Upper lobe of right lung (tissue), 1 donor: ENCODE measurements at regions not wholly inside any gene's neighbourhood (a gene's known extent, or its start where the extent isn't known, plus 50 kb on each side); places are given as distances from the start of the nearest gene placed in this dataset.

Experiments used
- ATAC-seq: fragments of 200-7000 bp; cut with Tn5 transposase; one replicate; pipeline ENCODE4 v1.9.1; 2020; ENCODE audit warnings: mild to moderate bottlenecking, moderate library complexity
- DNase-seq: peaks from one replicate; pipeline ENCODE4 v3.0.0-alpha.2; 2020
- H3K27ac ChIP-seq: fragments of 200-600 bp; one replicate; pipeline ENCODE4 v1.8.0; 2022
- H3K27me3 ChIP-seq: fragments of 200-600 bp; one replicate; pipeline ENCODE4 v1.8.0; 2022; ENCODE audit warnings: mild to moderate bottlenecking
- H3K36me3 ChIP-seq: fragments of 200-600 bp; one replicate; pipeline ENCODE4 v1.8.0; 2022
- H3K4me1 ChIP-seq: fragments of 200-600 bp; one replicate; pipeline ENCODE4 v1.8.0; 2022
- H3K4me3 ChIP-seq: fragments of 200-600 bp; one replicate; pipeline ENCODE4 v1.8.0; 2022; ENCODE audit warnings: mild to moderate bottlenecking
- H3K9me3 ChIP-seq: fragments of 200-600 bp; one replicate; pipeline ENCODE4 v1.8.0; 2022
- CTCF ChIP-seq: fragments of 200-600 bp; IDR thresholded peaks from one replicate; pipeline ENCODE4 v1.8.0; 2022; ENCODE audit warnings: antibody characterized with exemption
- intact Hi-C: fragments of 100-400 bp; cut with DNase I; formaldehyde crosslinking; loops from one replicate; pipeline ENCODE4 v1.11.0; 2022
- donor health status: DM: no; HTN: yes; CAD: no; lungs with severe emphysema.

- intact Hi-C loops: no loop called here
- no peak overlapping the region for H3K27ac ChIP-seq
- TF ChIP-seq CTCF: no peak
- no peak overlapping the region for H3K4me3 ChIP-seq
- peaks cover 3% of the 10 kb centered on the region for H3K4me1 ChIP-seq
- DNase-seq (peak; percentile 72), ATAC-seq (peak; percentile 83)
- H3K9me3 ChIP-seq: no peaks in the 10 kb centered on the region
- H3K36me3 ChIP-seq: no peaks in the 10 kb centered on the region
- H3K27me3 ChIP-seq: no peaks in the 10 kb centered on the region
Measured at GRCh38 chr1:182120411-182121258, 59.1 kb upstream of the ZNF648 start.

GRCh38 chr1:182119631-182120030 is 58.1 kb upstream of the ZNF648 start:
- H3K36me3 ChIP-seq: no peaks in the 10 kb centered on the region
- no peak for DNase-seq
- no peaks in the 10 kb centered on the region for H3K9me3 ChIP-seq
- TF ChIP-seq CTCF: no peak
- H3K27me3 ChIP-seq: no peaks in the 10 kb centered on the region
- no peak overlapping the region for H3K4me3 ChIP-seq
- H3K27ac ChIP-seq: no peak overlapping the region
- ATAC-seq: no peak
- intact Hi-C loops: no loop called here
- peaks cover 3% of the 10 kb centered on the region for H3K4me1 ChIP-seq

GRCh38 chr1:182118851-182119250 is 57.3 kb upstream of the ZNF648 start:
- Histone ChIP-seq H3K9me3 (no peaks in the 10 kb centered on the region), H3K27me3 (no peaks in the 10 kb centered on the region), H3K27ac (no peak overlapping the region), H3K4me1 (peaks cover 3% of the 10 kb centered on the region), H3K36me3 (no peaks in the 10 kb centered on the region), H3K4me3 (no peak overlapping the region)
- TF ChIP-seq CTCF: no peak
- DNase-seq (no peak), ATAC-seq (peak; percentile 43)
- intact Hi-C loops: no loop called here

- TF ChIP-seq CTCF: no peak
- no peak overlapping the region for H3K27ac ChIP-seq
- no peak for DNase-seq
Measured at GRCh38 chr1:182114627-182115023, 53.1 kb upstream of the ZNF648 start.

GRCh38 chr1:182113879-182114626 is 52.5 kb upstream of the ZNF648 start:
- intact Hi-C loops: no loop called here
- Histone ChIP-seq H3K9me3 (no peaks in the 10 kb centered on the region), H3K4me1 (no peaks in the 10 kb centered on the region), H3K4me3 (no peak overlapping the region), H3K36me3 (no peaks in the 10 kb centered on the region), H3K27me3 (no peaks in the 10 kb centered on the region), H3K27ac (no peak overlapping the region)
- ATAC-seq (peak; percentile 50), DNase-seq (no peak)
- no peak for TF ChIP-seq CTCF

More at GRCh38 chr1:182114627-182115023, 53.1 kb upstream of the ZNF648 start:
- ATAC-seq: no peak
- H3K9me3 ChIP-seq: no peaks in the 10 kb centered on the region
- H3K4me3 ChIP-seq: no peak overlapping the region
- H3K4me1 ChIP-seq: no peaks in the 10 kb centered on the region
- no peaks in the 10 kb centered on the region for H3K27me3 ChIP-seq
- intact Hi-C loops: no loop called here
- H3K36me3 ChIP-seq: no peaks in the 10 kb centered on the region
